Tibial nerve (tissue), 4 donors: ENCODE measurements at regions not wholly inside any gene's neighbourhood (a gene's known extent, or its start where the extent isn't known, plus 50 kb on each side); places are given as distances from the start of the nearest gene placed in this dataset.

Experiments used
- CTCF ChIP-seq, 5 experiments: fragments of 200-600 bp in 3 of 5; fragments of 450-650 bp in 2 of 5; sonication (generic) in 3 of 5; IDR thresholded peaks; one replicate each; pipeline ENCODE4 v1.5.1; 2016 to 2019; ENCODE audit warnings: antibody characterized with exemption in 5 of 5, mild to moderate bottlenecking in 3 of 5, moderate library complexity in 2 of 5
- EP300 ChIP-seq, 2 donors: sonication (generic); formaldehyde crosslinking; IDR thresholded peaks; one replicate each; pipeline ENCODE4 v1.6.1; 2017; ENCODE audit warnings: antibody characterized with exemption in 2 of 2, mild to moderate bottlenecking in 1 of 2
- POLR2A ChIP-seq, 2 donors: fragments of 450-650 bp; IDR thresholded peaks; one replicate each; pipeline ENCODE4 v1.6.1; 2017; ENCODE audit warnings: antibody characterized with exemption in 2 of 2, mild to moderate bottlenecking in 2 of 2, moderate library complexity in 2 of 2

GRCh38 chr3:178901204-178901603 lies 170.4 kb downstream of the ZMAT3 start:
- no peak for TF ChIP-seq CTCF (IDR thresholded peaks at IDR 0.05)
- no peak for TF ChIP-seq POLR2A (IDR thresholded peaks at IDR 0.05)
- no peak for TF ChIP-seq EP300 (IDR thresholded peaks at IDR 0.05)
